Keratinocyte (primary cell): ENCODE measurements at regions not wholly inside any gene's neighbourhood (a gene's known extent, or its start where the extent isn't known, plus 50 kb on each side); places are given as distances from the start of the nearest gene placed in this dataset.

Experiments used
- DNase-seq: peaks from one replicate; pipeline ENCODE4 v3.0.0-alpha.2; 2011; ENCODE audit warnings: low read depth, missing footprints, low spot score
- FAIRE-seq: peaks from 2 replicates; lab custom pipeline; 2011; peaks lifted over from hg19 to GRCh38; lab: Jason Lieb, UNC
- H2AFZ ChIP-seq: 2 replicates; pipeline ENCODE4 v1.6.0; 2012; ENCODE audit warnings: low read length, control low read depth, inconsistent platforms; ENCODE audit not compliant: control insufficient read depth
- H3K27ac ChIP-seq: 2 replicates; pipeline ENCODE4 v1.5.1; 2011; ENCODE audit warnings: low read length; ENCODE audit not compliant: control insufficient read depth, insufficient read depth
- H3K27me3 ChIP-seq: 3 replicates; pipeline ENCODE4 v1.6.0; 2011; ENCODE audit warnings: low read length; ENCODE audit not compliant: control insufficient read depth, insufficient read depth; ENCODE audit errors: extremely low read depth
- H3K36me3 ChIP-seq, 2 experiments: 2 replicates in 1 of 2; 3 replicates in 1 of 2; pipeline ENCODE4 v1.5.1; 2011; ENCODE audit warnings: low read length in 2 of 2, mild to moderate bottlenecking in 1 of 2; ENCODE audit not compliant: control insufficient read depth in 2 of 2, insufficient read depth in 2 of 2; ENCODE audit errors: extremely low read depth in 1 of 2
- H3K4me1 ChIP-seq: 3 replicates; pipeline ENCODE4 v1.5.1; 2011; ENCODE audit warnings: low read length; ENCODE audit not compliant: control insufficient read depth, insufficient read depth; ENCODE audit errors: extremely low read depth
- H3K4me2 ChIP-seq: 3 replicates; pipeline ENCODE4 v1.6.0; 2011; ENCODE audit warnings: low read depth, low read length; ENCODE audit not compliant: control insufficient read depth, insufficient read depth; ENCODE audit errors: extremely low read depth
- H3K4me3 ChIP-seq, 3 experiments: fragments of 200-600 bp in 1 of 3; sonication (generic) in 1 of 3; 2 replicates in 2 of 3; 3 replicates in 1 of 3; pipeline ENCODE4 v1.5.1; 2011 to 2016; ENCODE audit warnings: low read length in 3 of 3, mild to moderate bottlenecking in 3 of 3, control low read depth in 2 of 3, inconsistent platforms in 1 of 3, low read depth in 1 of 3, mixed read lengths in 1 of 3, mixed run types in 1 of 3, moderate library complexity in 1 of 3; ENCODE audit not compliant: control insufficient read depth in 2 of 3, insufficient read depth in 2 of 3; ENCODE audit errors: extremely low read depth in 1 of 3
- H3K79me2 ChIP-seq: 2 replicates; pipeline ENCODE4 v1.6.0; 2012; ENCODE audit warnings: low read length; ENCODE audit not compliant: control insufficient read depth, insufficient read depth
- H3K9ac ChIP-seq: 3 replicates; pipeline ENCODE4 v1.6.0; 2011; ENCODE audit warnings: low read length; ENCODE audit not compliant: control insufficient read depth, insufficient read depth; ENCODE audit errors: extremely low read depth
- H3K9me1 ChIP-seq: 3 replicates; pipeline ENCODE4 v1.6.0; 2011; ENCODE audit warnings: low read length; ENCODE audit not compliant: control insufficient read depth, insufficient read depth; ENCODE audit errors: extremely low read depth
- H3K9me3 ChIP-seq: 2 replicates; pipeline ENCODE4 v1.5.1; 2012; ENCODE audit warnings: low read depth, low read length; ENCODE audit not compliant: control insufficient read depth
- H4K20me1 ChIP-seq: 3 replicates; pipeline ENCODE4 v1.6.0; 2011; ENCODE audit warnings: low read length; ENCODE audit not compliant: control insufficient read depth, insufficient read depth; ENCODE audit errors: extremely low read depth
- EZH2 ChIP-seq: IDR thresholded peaks from one replicate; pipeline ENCODE4 v1.6.1; 2012; ENCODE audit warnings: inconsistent platforms, mild to moderate bottlenecking, low read length, moderate library complexity
- dilution Hi-C: fragments of 300-500 bp; cut with MboI; formaldehyde crosslinking; loops from one replicate; pipeline ENCODE4 v1.7.0; 2020; ENCODE audit warnings: low sequenced_read_pairs; ENCODE audit not compliant: extremely low pct_ligation_motif_present
- TF ChIP-seq, protein P1 (sequence below), 3 experiments: IDR thresholded peaks in 1 of 3; conservative IDR thresholded peaks in 1 of 3; optimal IDR thresholded peaks in 1 of 3; 2 replicates in 2 of 3; 3 replicates in 1 of 3; pipeline versions ENCODE3 to v1.5.1; 2011; ENCODE audit warnings: low read length in 3 of 3, mild to moderate bottlenecking in 3 of 3, moderate library complexity in 2 of 3, control low read depth in 1 of 3, inconsistent platforms in 1 of 3; ENCODE audit not compliant: insufficient read depth in 2 of 3; ENCODE audit errors: extremely low read depth in 1 of 3

DNA sequence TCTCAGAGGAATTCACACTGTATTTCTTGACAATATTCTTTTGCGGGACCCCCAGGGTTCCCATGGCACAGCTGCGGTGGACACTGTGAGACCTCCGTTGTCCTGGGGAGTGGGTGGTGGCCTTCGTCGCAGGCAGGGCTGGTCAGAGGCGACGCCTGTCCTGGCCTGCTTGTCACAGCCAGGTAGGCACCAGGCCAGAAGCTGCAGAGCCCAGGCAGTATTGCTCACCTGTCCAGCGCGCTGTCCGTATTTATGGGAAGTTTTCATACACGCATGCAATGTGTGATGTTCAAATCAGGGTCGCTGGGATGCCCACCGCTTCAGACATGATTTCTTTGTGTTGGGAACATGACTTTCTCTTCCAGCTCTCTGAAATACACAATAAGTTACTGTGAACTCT is 126.6 kb downstream of the RTP5 start:
- Histone ChIP-seq H3K9ac (no peak overlapping the region), H3K4me3 (no peak overlapping the region), H3K9me3 (no peaks in the 10 kb centered on the region), H3K9me1 (no peaks in the 10 kb centered on the region), H3K36me3 (no peaks in the 10 kb centered on the region), H3K4me2 (no peak overlapping the region), H4K20me1 (no peaks in the 10 kb centered on the region), H3K27ac (no peak overlapping the region), H3K79me2 (no peaks in the 10 kb centered on the region), H3K27me3 (peaks cover 4% of the 10 kb centered on the region), H2AFZ (no peak overlapping the region), H3K4me1 (no peaks in the 10 kb centered on the region)
- FAIRE-seq (no peak), DNase-seq (no peak)
- TF ChIP-seq, protein P1, sequence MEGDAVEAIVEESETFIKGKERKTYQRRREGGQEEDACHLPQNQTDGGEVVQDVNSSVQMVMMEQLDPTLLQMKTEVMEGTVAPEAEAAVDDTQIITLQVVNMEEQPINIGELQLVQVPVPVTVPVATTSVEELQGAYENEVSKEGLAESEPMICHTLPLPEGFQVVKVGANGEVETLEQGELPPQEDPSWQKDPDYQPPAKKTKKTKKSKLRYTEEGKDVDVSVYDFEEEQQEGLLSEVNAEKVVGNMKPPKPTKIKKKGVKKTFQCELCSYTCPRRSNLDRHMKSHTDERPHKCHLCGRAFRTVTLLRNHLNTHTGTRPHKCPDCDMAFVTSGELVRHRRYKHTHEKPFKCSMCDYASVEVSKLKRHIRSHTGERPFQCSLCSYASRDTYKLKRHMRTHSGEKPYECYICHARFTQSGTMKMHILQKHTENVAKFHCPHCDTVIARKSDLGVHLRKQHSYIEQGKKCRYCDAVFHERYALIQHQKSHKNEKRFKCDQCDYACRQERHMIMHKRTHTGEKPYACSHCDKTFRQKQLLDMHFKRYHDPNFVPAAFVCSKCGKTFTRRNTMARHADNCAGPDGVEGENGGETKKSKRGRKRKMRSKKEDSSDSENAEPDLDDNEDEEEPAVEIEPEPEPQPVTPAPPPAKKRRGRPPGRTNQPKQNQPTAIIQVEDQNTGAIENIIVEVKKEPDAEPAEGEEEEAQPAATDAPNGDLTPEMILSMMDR (optimal IDR thresholded peaks at IDR 0.05 in 1 of 3, IDR thresholded peaks at IDR 0.05 in 1 of 3, conservative IDR thresholded peaks at IDR 0.05 in 1 of 3; ENCODE audit: extremely low read depth in 1 of 3, insufficient read depth in 2 of 3, low read length in 3 of 3): no peak
- no peak for TF ChIP-seq EZH2
- dilution Hi-C loops: no loop called here

DNA sequence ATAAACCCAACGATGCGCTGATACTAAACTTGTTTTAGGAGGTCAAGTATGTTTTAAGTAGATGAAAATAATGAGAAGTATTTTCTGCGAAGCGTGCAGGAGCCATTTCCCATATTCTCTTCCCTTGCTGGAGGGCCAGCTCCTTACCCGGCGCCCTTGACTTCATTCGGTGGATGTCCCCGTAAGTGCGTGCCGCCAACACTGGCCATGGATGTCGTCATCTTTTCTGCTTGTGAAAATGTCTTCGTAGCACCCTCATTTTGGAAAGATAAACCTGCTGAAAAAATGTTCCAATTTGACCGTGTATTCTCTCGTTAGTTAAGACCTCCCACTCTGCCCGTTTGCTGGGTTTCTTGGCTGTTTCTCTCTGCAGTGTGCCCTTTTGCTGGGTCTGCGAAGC is 127.5 kb downstream of the RTP5 start:
- FAIRE-seq: no peak
- DNase-seq: no peak
- dilution Hi-C loops: no loop called here
- H3K27ac ChIP-seq: no peak overlapping the region
- H3K4me1 ChIP-seq: no peaks in the 10 kb centered on the region
- no peaks in the 10 kb centered on the region for H4K20me1 ChIP-seq
- no peaks in the 10 kb centered on the region for H3K9me3 ChIP-seq
- no peak overlapping the region for H3K4me3 ChIP-seq
- H3K79me2 ChIP-seq: no peaks in the 10 kb centered on the region
- no peaks in the 10 kb centered on the region for H3K36me3 ChIP-seq
- H3K4me2 ChIP-seq: no peak overlapping the region
- no peaks in the 10 kb centered on the region for H3K9me1 ChIP-seq
- no peak overlapping the region for H2AFZ ChIP-seq
- H3K27me3 ChIP-seq: peaks cover 11% of the 10 kb centered on the region
- TF ChIP-seq, protein P1 (optimal IDR thresholded peaks at IDR 0.05 in 1 of 3, IDR thresholded peaks at IDR 0.05 in 1 of 3, conservative IDR thresholded peaks at IDR 0.05 in 1 of 3; ENCODE audit: extremely low read depth in 1 of 3, insufficient read depth in 2 of 3, low read length in 3 of 3): no peak
- TF ChIP-seq EZH2: no peak
- no peak overlapping the region for H3K9ac ChIP-seq
